ENCODE measurements at regions not wholly inside any gene's neighbourhood (a gene's known extent, or its start where the extent isn't known, plus 50 kb on each side); places are given as distances from the start of the nearest gene placed in this dataset.

- TF ChIP-seq CTCF (IDR thresholded peaks at IDR 0.05), result no peak
- no peak for TF ChIP-seq POLR2A (IDR thresholded peaks at IDR 0.05)
Measured at GRCh38 chr12:58172433-58173073, 231.2 kb downstream of the ATP23 start.

Measured in esophagus squamous epithelium (tissue), 4 donors.